ENCODE measurements at regions not wholly inside any gene's neighbourhood (a gene's known extent, or its start where the extent isn't known, plus 50 kb on each side); places are given as distances from the start of the nearest gene placed in this dataset.

DNA sequence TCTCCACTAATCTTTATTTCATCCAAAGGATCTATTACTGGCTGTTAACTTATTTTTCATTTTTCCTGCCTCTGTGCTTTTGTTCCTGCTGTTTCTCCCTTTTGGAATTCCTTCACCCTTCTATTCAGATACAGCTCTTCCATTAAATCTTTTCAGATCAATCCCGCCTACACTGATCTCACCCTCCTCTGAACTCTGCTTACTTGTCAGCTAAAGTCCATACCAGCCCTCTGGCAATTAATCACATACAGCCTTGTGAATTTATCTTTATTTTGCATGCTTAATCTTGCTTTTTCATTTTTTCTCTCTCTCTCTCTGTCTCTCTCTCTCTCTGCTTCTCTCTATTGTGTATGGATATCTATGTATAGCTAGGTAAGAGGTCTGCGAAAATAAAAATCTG, 100.8 kb upstream of the UMPS start:
- H3K4me3 ChIP-seq (ENCODE audit: low read depth, low read length) = no peak overlapping the region
- TF ChIP-seq, protein P1, sequence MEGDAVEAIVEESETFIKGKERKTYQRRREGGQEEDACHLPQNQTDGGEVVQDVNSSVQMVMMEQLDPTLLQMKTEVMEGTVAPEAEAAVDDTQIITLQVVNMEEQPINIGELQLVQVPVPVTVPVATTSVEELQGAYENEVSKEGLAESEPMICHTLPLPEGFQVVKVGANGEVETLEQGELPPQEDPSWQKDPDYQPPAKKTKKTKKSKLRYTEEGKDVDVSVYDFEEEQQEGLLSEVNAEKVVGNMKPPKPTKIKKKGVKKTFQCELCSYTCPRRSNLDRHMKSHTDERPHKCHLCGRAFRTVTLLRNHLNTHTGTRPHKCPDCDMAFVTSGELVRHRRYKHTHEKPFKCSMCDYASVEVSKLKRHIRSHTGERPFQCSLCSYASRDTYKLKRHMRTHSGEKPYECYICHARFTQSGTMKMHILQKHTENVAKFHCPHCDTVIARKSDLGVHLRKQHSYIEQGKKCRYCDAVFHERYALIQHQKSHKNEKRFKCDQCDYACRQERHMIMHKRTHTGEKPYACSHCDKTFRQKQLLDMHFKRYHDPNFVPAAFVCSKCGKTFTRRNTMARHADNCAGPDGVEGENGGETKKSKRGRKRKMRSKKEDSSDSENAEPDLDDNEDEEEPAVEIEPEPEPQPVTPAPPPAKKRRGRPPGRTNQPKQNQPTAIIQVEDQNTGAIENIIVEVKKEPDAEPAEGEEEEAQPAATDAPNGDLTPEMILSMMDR (conservative IDR thresholded peaks at IDR 0.05; ENCODE audit: low read depth, low read length) = no peak
- DNase-seq (ENCODE audit: low read depth) = no peak

DNA sequence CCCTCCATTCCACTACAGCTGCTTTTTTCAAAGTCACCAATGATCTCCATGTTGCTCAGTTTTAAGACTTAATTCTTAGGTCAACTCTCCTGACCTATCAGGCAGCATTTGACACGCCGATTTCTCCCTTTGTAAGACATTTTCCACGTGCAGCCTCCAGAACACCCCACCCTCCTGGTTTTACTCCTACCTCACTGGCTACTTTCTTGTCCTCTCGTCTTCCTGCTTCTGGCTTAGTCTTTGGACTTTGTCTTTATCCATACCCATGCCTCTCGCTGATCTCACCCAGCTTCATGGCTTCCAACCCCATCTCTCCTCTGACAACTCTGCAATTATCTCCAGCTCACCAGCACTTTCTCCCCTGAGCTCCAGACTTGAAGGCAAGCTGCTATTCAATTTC, 99.3 kb upstream of the UMPS start:
- DNase-seq (ENCODE audit: low read depth) = no peak
- TF ChIP-seq, protein P1 (conservative IDR thresholded peaks at IDR 0.05; ENCODE audit: low read depth, low read length) = no peak
- H3K4me3 ChIP-seq (ENCODE audit: low read depth, low read length) = no peak overlapping the region

- TF ChIP-seq, protein P1 (conservative IDR thresholded peaks at IDR 0.05; ENCODE audit: low read depth, low read length) = no peak
- no peak for DNase-seq (ENCODE audit: low read depth)
- no peak overlapping the region for H3K4me3 ChIP-seq (ENCODE audit: low read depth, low read length)
Observed at GRCh38 chr3:124631727-124632126, 98.5 kb upstream of the UMPS start.

DNA sequence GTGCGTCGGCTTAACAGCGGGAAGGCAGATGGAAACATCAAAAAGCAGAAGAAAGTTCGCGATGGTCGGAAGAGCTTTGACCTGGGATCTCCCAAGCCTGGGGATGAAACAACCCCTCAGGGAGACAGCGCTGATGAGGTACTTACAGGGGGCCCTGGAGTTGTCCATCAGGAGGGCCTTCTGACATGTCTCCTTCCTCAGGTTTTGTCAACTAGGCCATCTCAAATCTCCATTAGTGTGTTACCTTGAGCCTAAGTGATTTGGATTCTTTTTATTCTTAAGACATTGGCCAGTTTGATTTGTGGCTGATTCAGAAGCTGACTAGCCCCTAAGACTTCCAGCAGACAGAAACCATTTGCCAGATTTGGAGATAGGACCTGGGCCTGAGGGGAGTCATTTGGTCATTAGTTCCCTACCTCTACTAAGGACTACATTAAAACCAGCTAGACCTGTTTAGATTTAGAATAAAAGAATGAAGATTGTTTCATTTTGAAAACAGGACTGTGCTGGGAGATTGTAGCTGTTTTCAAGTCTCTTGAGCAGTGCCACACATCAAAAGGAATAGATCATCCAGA, 97.6 kb upstream of the UMPS start:
- DNase-seq (ENCODE audit: low read depth) = no peak
- TF ChIP-seq, protein P1 (conservative IDR thresholded peaks at IDR 0.05; ENCODE audit: low read depth, low read length) = no peak
- no peak overlapping the region for H3K4me3 ChIP-seq (ENCODE audit: low read depth, low read length)

GRCh38 chr3:124633524-124633923, 96.7 kb upstream of the UMPS start:
- H3K4me3 ChIP-seq (ENCODE audit: low read depth, low read length) = no peak overlapping the region
- TF ChIP-seq, protein P1 (conservative IDR thresholded peaks at IDR 0.05; ENCODE audit: low read depth, low read length) = no peak
- DNase-seq (ENCODE audit: low read depth) = no peak

- DNase-seq (ENCODE audit: low read depth) = no peak
- TF ChIP-seq, protein P1 (conservative IDR thresholded peaks at IDR 0.05; ENCODE audit: low read depth, low read length) = no peak
- no peak overlapping the region for H3K4me3 ChIP-seq (ENCODE audit: low read depth, low read length)
Observed at GRCh38 chr3:124634210-124635168, 95.8 kb upstream of the UMPS start.

All from epithelial cell of proximal tubule (primary cell).